ENCODE measurements at regions not wholly inside any gene's neighbourhood (a gene's known extent, or its start where the extent isn't known, plus 50 kb on each side); places are given as distances from the start of the nearest gene placed in this dataset.

GRCh38 chr9:8179381-8180053 is 379.9 kb upstream of the DMAC1 start:
- DNase-seq, result no peak
- Mint-ChIP-seq H3K36me3 (ENCODE audit: insufficient read depth, unreplicated experiment) (no peaks in the 10 kb centered on the region), H3K4me1 (ENCODE audit: low read depth, unreplicated experiment) (no peaks in the 10 kb centered on the region), H3K27me3 (ENCODE audit: unreplicated experiment) (no peaks in the 10 kb centered on the region), H3K4me3 (ENCODE audit: low read depth, unreplicated experiment) (no peak overlapping the region), H3K9me3 (ENCODE audit: low read depth, unreplicated experiment) (peaks cover 10% of the 10 kb centered on the region), H3K27ac (ENCODE audit: unreplicated experiment) (no peak overlapping the region)
- BruUV-seq (replicated peaks), result no TSS peak
- TF ChIP-seq CTCF (IDR thresholded peaks at IDR 0.05; ENCODE audit: unreplicated experiment), result no peak
- intact Hi-C loops (cut with micrococcal nuclease; ENCODE audit: unreplicated experiment), result no loop called here
- CTCF ChIA-PET, result no interaction called here

- TF ChIP-seq CTCF (IDR thresholded peaks at IDR 0.05; ENCODE audit: unreplicated experiment), result no peak
- no TSS peak for BruUV-seq (replicated peaks)
- Mint-ChIP-seq H3K27me3 (ENCODE audit: unreplicated experiment) (no peaks in the 10 kb centered on the region), H3K27ac (ENCODE audit: unreplicated experiment) (no peak overlapping the region), H3K36me3 (ENCODE audit: insufficient read depth, unreplicated experiment) (no peaks in the 10 kb centered on the region), H3K4me1 (ENCODE audit: low read depth, unreplicated experiment) (no peaks in the 10 kb centered on the region), H3K9me3 (ENCODE audit: low read depth, unreplicated experiment) (peaks cover 10% of the 10 kb centered on the region), H3K4me3 (ENCODE audit: low read depth, unreplicated experiment) (no peak overlapping the region)
- no peak for DNase-seq
- CTCF ChIA-PET, result no interaction called here
- intact Hi-C loops (cut with micrococcal nuclease; ENCODE audit: unreplicated experiment), result no loop called here
These were observed 372.4 kb upstream of the DMAC1 start for GRCh38 chr9:8172000-8172399.

GRCh38 chr9:8168916-8169438 is 369.4 kb upstream of the DMAC1 start:
- no peak for TF ChIP-seq CTCF (IDR thresholded peaks at IDR 0.05; ENCODE audit: unreplicated experiment)
- H3K27me3 Mint-ChIP-seq (ENCODE audit: unreplicated experiment), result no peaks in the 10 kb centered on the region
- intact Hi-C loops (cut with micrococcal nuclease; ENCODE audit: unreplicated experiment), result no loop called here
- no peaks in the 10 kb centered on the region for H3K4me1 Mint-ChIP-seq (ENCODE audit: low read depth, unreplicated experiment)
- peaks cover 13% of the 10 kb centered on the region for H3K9me3 Mint-ChIP-seq (ENCODE audit: low read depth, unreplicated experiment)
- no peak overlapping the region for H3K27ac Mint-ChIP-seq (ENCODE audit: unreplicated experiment)
- H3K36me3 Mint-ChIP-seq (ENCODE audit: insufficient read depth, unreplicated experiment), result no peaks in the 10 kb centered on the region
- no peak for DNase-seq
- H3K4me3 Mint-ChIP-seq (ENCODE audit: low read depth, unreplicated experiment), result no peak overlapping the region
- BruUV-seq (replicated peaks), result no TSS peak
- CTCF ChIA-PET, result no interaction called here

GRCh38 chr9:8160787-8161186 is 361.2 kb upstream of the DMAC1 start:
- Mint-ChIP-seq H3K27ac (ENCODE audit: unreplicated experiment) (no peak overlapping the region), H3K27me3 (ENCODE audit: unreplicated experiment) (no peaks in the 10 kb centered on the region), H3K4me3 (ENCODE audit: low read depth, unreplicated experiment) (no peak overlapping the region), H3K36me3 (ENCODE audit: insufficient read depth, unreplicated experiment) (no peaks in the 10 kb centered on the region), H3K4me1 (ENCODE audit: low read depth, unreplicated experiment) (no peaks in the 10 kb centered on the region), H3K9me3 (ENCODE audit: low read depth, unreplicated experiment) (no peaks in the 10 kb centered on the region)
- TF ChIP-seq CTCF (IDR thresholded peaks at IDR 0.05; ENCODE audit: unreplicated experiment), result no peak
- CTCF ChIA-PET, result no interaction called here
- intact Hi-C loops (cut with micrococcal nuclease; ENCODE audit: unreplicated experiment), result no loop called here
- DNase-seq, result no peak
- BruUV-seq (replicated peaks), result no TSS peak

Measured in Calu3 (cell line).